PC-9 (cell line): ENCODE measurements at regions not wholly inside any gene's neighbourhood (a gene's known extent, or its start where the extent isn't known, plus 50 kb on each side); places are given as distances from the start of the nearest gene placed in this dataset.
A peak's percentile ranks its signal among the peaks of the same experiment; 100 is the strongest.

Source experiments
- BruUV-seq: library from RNA; stranded (reverse); fragments of 400-500 nt; replicated peaks from 2 replicates; lab custom pipeline; 2021; lab: Mats Ljungman, UMichigan
- CTCF ChIA-PET: fragments of 300-600 bp; sonication (Branson Sonifier 250); formaldehyde crosslinking; loops from one replicate; lab custom pipeline; 2022; ENCODE audit warnings: antibody characterized with exemption; lab: Charles Lee
- POLR2A ChIA-PET: fragments of 300-600 bp; sonication (Branson Sonifier 250); formaldehyde crosslinking; loops from one replicate; lab custom pipeline; 2022; ENCODE audit warnings: antibody characterized with exemption; ENCODE audit not compliant: unreplicated experiment; lab: Charles Lee
- DNase-seq, 2 experiments: peaks; one replicate each; pipeline versions ENCODE4 v3.0.0 to v3.0.0-alpha.2; 2015 to 2022; ENCODE audit warnings: mixed read lengths in 1 of 2
- H2AFZ ChIP-seq: fragments of 200-600 bp; sonication (generic); 2 replicates; pipeline ENCODE4 v1.8.1; 2017; ENCODE audit warnings: antibody characterized with exemption
- H3F3A ChIP-seq: fragments of 200-600 bp; sonication (generic); 2 replicates; pipeline ENCODE4 v1.8.1; 2017; ENCODE audit warnings: antibody characterized with exemption, mild to moderate bottlenecking, low read depth; ENCODE audit not compliant: insufficient read depth
- H3K27ac ChIP-seq: fragments of 200-600 bp; sonication (generic); 2 replicates; pipeline ENCODE4 v1.6.1; 2016; ENCODE audit warnings: mixed run types
- H3K27me3 ChIP-seq: fragments of 200-600 bp; sonication (generic); 2 replicates; pipeline ENCODE4 v1.6.1; 2016; ENCODE audit warnings: low read depth, mixed run types; ENCODE audit not compliant: insufficient read depth
- H3K36me3 ChIP-seq: fragments of 200-600 bp; sonication (generic); 2 replicates; pipeline ENCODE4 v1.6.1; 2016; ENCODE audit warnings: low read depth, mixed run types
- H3K4me1 ChIP-seq: fragments of 200-600 bp; sonication (generic); replicated peaks from 2 replicates; pipeline ENCODE4 v1.6.1; 2016; ENCODE audit warnings: mixed run types; ENCODE audit not compliant: insufficient read depth
- H3K4me2 ChIP-seq: fragments of 200-600 bp; sonication (generic); 2 replicates; pipeline ENCODE4 v1.6.1; 2017; ENCODE audit warnings: mixed run types
- H3K4me3 ChIP-seq: fragments of 200-600 bp; sonication (generic); 2 replicates; pipeline ENCODE4 v1.6.1; 2016; ENCODE audit warnings: mixed run types
- H3K79me2 ChIP-seq: fragments of 200-600 bp; sonication (generic); 2 replicates; pipeline ENCODE4 v1.6.1; 2017; ENCODE audit warnings: low read depth, mixed run types
- H3K9me2 ChIP-seq: fragments of 200-600 bp; sonication (generic); 2 replicates; pipeline ENCODE4 v1.8.1; 2017; ENCODE audit warnings: mild to moderate bottlenecking; ENCODE audit not compliant: insufficient read depth
- H3K9me3 ChIP-seq: fragments of 200-600 bp; sonication (generic); 2 replicates; pipeline ENCODE4 v1.8.1; 2016; ENCODE audit warnings: low read depth; ENCODE audit not compliant: insufficient read depth
- H4K20me1 ChIP-seq: fragments of 200-600 bp; sonication (generic); 2 replicates; pipeline ENCODE4 v1.8.1; 2017; ENCODE audit not compliant: insufficient read depth
- CTCF ChIP-seq: fragments of 200-600 bp; sonication (generic); conservative IDR thresholded peaks from 2 replicates; pipeline ENCODE4 v1.6.1; 2017; ENCODE audit warnings: mixed run types, antibody characterized with exemption, mild to moderate bottlenecking, moderate library complexity
- EZH2 ChIP-seq: fragments of 200-600 bp; sonication (generic); IDR thresholded peaks from 2 replicates; pipeline ENCODE4 v1.8.0; 2017; ENCODE audit warnings: antibody characterized with exemption, low read depth
- intact Hi-C: fragments of 100-400 bp; cut with micrococcal nuclease; formaldehyde crosslinking; loops from one replicate; pipeline ENCODE4 v1.10.0; 2022; ENCODE audit not compliant: unreplicated experiment

DNA sequence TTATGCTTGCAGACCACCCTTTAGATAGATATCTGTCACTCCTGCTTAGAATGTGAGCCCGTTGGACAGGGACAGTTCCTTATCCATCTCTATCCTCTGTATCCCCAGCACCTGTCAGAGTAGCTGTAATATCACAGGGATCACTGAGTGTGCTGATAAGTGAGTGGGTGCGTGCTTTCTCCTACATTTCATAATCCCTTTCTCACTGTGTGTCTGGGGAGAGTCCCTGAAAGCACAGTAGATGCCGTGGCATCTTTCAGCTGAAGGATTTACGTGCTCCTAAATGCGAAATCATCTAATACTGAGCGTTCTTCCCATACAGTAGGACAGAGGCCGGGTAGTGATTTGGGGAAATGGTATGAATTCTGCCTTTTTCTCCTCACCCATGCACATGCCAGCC lies 198.9 kb upstream of the SASH1 start:
- H3K36me3 ChIP-seq, result no peaks in the 10 kb centered on the region
- H3K4me1 ChIP-seq, result peaks cover 25% of the 10 kb centered on the region
- ChIA-PET CTCF (no interaction called here), POLR2A (no interaction called here)
- no TSS peak for BruUV-seq
- H3K4me2 ChIP-seq, result no peak overlapping the region
- no peaks in the 10 kb centered on the region for H4K20me1 ChIP-seq
- no peak overlapping the region for H2AFZ ChIP-seq
- DNase-seq, result no peak
- H3K9me3 ChIP-seq, result no peaks in the 10 kb centered on the region
- intact Hi-C loops, result no loop called here
- H3K9me2 ChIP-seq, result no peaks in the 10 kb centered on the region
- no peak overlapping the region for H3K4me3 ChIP-seq
- H3K27me3 ChIP-seq, result no peaks in the 10 kb centered on the region
- no peak overlapping the region for H3K27ac ChIP-seq
- H3F3A ChIP-seq, result peaks cover 22% of the 10 kb centered on the region
- H3K79me2 ChIP-seq, result no peaks in the 10 kb centered on the region
- no peak for TF ChIP-seq EZH2
- TF ChIP-seq CTCF, result no peak

- Histone ChIP-seq H3K9me2 (no peaks in the 10 kb centered on the region), H3K79me2 (no peaks in the 10 kb centered on the region), H3K4me2 (no peak overlapping the region), H3K36me3 (no peaks in the 10 kb centered on the region; the same call in 1 of the 2 replicates), H3K9me3 (no peaks in the 10 kb centered on the region), H3F3A (peaks cover 18% of the 10 kb centered on the region), H3K27me3 (no peaks in the 10 kb centered on the region), H3K27ac (no peak overlapping the region), H2AFZ (no peak overlapping the region), H3K4me1 (peaks cover 25% of the 10 kb centered on the region), H4K20me1 (no peaks in the 10 kb centered on the region), H3K4me3 (no peak overlapping the region)
- CTCF ChIA-PET, result no interaction called here
- no TSS peak for BruUV-seq
- POLR2A ChIA-PET, result no interaction called here
- intact Hi-C loops, result no loop called here
- TF ChIP-seq CTCF (peak; percentile 71), EZH2 (no peak)
- peak in 1 of 2 experiments; percentile 35 for DNase-seq
Measured at GRCh38 chr6:148144917-148145521, 197.6 kb upstream of the SASH1 start.

GRCh38 chr6:148146717-148147462 lies 195.7 kb upstream of the SASH1 start:
- Histone ChIP-seq H3K4me3 (no peak overlapping the region), H3K27me3 (no peaks in the 10 kb centered on the region), H4K20me1 (no peaks in the 10 kb centered on the region), H2AFZ (no peak overlapping the region), H3K36me3 (no peaks in the 10 kb centered on the region; the same call in 1 of the 2 replicates), H3K9me3 (no peaks in the 10 kb centered on the region), H3K4me1 (peaks cover 13% of the 10 kb centered on the region), H3K27ac (peak overlapping the region; percentile 34), H3F3A (peaks cover 1% of the 10 kb centered on the region; the same call in 1 of the 2 replicates), H3K4me2 (no peak overlapping the region), H3K9me2 (no peaks in the 10 kb centered on the region), H3K79me2 (no peaks in the 10 kb centered on the region)
- TF ChIP-seq CTCF, result no peak
- no peak for TF ChIP-seq EZH2
- intact Hi-C loops, result no loop called here
- ChIA-PET POLR2A (interaction anchor here (0.6 kb wide), 1 partner anchor 402 kb away, joined by 10 read pairs; no protein-coding TSS in a partner anchor), CTCF (no interaction called here)
- no TSS peak for BruUV-seq
- peak in 1 of 2 experiments; percentile 46 for DNase-seq
